HG02798 (cell line): ENCODE measurements at regions not wholly inside any gene's neighbourhood (a gene's known extent, or its start where the extent isn't known, plus 50 kb on each side); places are given as distances from the start of the nearest gene placed in this dataset.

Source experiments
- ATAC-seq: cut with Tn5 transposase; IDR thresholded peaks from one replicate; pipeline ENCODE4 v1.9.1; 2021; ENCODE audit warnings: mild to moderate bottlenecking; ENCODE audit not compliant: unreplicated experiment, poor library complexity

DNA sequence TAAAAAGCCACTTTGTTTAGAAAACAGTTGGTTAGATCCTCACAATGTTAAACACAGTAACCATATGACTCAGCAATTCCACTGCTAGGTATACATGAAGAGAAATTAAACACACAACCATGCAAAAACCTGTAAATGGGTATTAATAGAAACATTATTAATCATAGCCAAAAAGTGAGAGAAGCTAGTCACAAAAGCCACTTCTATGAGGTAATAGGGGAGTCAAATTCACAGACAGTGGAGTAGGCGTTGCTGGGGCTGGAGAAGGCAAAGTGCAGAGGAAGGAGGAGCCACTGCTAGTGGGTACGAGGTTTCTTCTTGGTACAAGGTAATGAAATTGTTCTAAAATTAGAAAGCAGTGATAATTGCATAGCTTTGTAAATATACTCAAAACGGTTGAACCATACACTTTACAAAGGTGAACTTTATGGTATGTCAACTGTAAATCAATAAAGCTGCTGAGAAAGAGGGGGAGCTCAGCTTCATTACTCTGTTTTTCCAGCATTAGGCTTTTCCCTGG is 364.4 kb downstream of the GADD45G start:
- no peak for ATAC-seq

DNA sequence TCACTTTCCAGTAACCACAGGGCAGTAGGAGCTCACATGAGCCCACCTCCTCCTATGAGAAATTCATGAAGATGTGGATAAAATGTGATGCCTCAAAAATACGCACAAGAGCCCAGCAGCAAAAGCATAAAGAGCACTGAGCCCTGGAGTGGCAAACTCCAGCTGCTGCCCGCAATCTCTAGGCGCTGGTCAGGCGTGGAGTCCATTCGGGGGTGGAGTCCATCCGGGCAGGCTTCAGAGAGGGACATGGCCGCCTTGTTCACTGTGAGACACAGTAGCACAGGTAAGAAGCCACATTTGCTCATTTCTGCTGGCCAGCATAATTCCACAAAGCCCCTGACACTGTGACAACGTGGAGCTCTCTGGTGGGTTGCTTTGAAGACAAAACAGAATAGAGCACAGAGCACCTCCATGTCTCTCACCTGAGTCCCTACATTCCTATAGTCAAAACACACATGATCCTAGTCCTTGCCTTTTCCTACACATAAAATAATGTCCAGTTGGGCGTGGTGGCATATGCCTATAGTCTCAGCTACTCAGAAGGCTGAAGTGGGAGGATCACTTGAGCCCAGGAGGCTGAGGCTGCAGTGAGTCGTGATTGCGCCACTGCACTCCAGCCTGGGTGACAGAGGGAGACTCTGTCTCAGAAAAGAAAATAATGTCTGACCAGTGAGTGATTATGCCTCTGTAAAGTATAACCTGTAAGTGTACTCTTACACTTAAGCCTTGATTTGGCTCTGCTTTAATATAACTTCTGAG is 365.2 kb downstream of the GADD45G start:
- no peak for ATAC-seq

DNA sequence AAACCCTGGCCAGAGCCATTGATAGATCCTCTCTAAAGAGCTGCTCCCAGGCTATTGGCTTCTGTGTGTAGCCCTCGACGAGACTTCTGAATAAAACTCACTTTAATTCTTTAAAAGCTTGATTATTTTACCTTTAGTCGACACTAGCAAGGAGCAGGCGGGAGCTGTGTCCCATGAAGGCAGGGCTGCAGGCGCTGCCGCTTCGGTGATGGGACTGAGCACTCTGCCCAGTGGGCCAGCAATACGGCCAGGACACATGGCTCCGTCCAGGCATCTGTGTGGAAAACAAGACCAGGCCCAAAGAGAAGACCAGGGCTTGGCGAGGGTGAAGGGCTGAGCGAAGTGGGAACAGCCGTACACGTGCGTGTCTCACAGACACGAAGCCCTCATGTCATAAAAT is 365.9 kb downstream of the GADD45G start:
- ATAC-seq = no peak

DNA sequence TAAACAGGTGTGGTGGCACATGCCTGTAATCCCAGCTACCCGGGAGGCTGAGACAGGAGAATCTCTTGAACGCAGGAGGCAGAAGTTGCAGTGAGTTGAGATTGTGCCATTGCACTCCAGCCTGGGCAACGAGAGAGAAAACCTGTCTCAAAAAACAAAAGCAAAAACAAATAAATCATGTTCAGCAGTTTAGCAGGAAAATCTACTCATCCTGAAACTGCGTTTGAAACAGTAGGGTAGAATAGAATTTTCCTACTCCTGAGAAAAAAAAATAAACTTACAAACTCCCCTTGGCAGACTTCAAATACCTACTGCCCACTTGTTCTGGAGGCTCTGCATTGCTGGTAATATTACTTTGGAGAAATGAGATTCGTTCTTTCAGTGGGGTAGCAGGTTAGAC is 367.7 kb downstream of the GADD45G start:
- no peak for ATAC-seq

DNA sequence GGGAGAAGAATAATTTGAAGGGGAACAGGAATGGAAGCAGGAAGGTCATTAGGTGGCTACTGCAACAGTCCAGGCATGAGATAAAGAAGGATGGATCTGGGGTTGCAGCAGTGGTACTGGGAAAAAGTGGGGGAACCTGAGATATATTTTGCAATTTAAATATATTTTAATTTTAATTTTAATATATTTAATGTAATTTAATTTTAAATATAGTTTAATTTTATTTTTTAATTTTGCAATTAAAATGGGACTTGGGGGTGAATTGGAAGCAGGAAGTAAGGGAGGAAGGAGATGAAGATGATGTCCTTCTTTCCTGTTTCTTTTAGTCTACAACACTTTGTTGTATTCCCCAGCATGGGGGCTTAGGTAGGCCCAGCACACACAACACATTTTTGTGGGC is 369.8 kb downstream of the GADD45G start:
- ATAC-seq = no peak

DNA sequence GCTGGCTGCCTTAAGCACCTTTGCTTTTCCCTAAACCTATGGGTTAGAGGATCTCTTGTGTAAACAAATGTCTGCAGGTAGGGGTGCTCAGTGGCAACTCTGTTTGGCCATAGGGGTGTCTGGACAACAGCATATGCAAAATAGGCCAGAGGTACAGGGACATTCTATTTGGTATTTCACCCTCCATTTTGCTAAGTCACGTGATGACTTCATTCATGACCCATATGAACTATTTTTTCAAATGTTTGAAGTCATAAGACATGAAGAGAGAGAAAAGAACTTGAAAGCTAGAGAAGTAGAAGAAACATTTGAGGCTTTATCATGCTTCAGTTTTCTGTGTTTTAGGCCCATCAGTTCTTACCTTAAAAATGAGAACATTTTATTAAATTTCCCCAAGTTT is 370.2 kb downstream of the GADD45G start:
- ATAC-seq = no peak

DNA sequence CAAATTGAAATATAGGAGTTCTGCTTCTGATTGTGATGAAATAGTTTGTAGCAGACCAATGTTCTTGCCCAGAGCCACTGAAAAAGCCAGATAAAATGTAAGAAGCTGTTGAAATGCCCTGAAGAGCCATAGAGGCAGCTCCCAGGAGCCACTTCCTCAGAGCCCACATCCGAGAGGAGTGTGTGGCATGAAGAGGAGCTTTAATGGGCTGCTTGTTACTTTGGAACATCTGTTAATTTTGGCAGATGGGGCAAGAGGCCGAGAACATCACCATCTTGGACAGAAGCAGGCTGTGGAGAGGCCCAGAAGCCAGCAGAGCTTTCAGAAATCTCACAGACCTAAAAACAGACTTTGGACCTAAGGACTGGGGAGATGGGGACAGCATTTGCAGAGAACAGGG is 370.8 kb downstream of the GADD45G start:
- ATAC-seq = no peak

DNA sequence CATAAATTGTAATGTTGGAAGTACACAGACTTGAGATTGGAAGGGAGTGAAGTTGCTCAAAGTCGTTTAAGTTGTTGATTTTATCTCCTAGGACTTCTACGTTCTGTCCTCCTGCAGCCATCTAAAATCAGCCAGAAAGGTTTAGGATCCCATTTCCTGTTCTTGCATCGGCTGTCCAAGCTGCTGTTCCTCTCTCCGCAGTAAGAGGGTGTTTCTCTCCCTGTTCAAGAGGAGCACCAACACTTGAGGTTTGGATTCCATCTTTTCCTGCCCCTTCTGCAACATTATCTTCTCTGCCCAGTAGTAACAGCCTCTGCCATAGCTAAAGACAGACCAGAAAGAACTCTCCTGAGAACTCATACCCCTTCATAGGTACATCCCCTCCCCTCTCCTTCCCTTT is 373.4 kb downstream of the GADD45G start:
- no peak for ATAC-seq

DNA sequence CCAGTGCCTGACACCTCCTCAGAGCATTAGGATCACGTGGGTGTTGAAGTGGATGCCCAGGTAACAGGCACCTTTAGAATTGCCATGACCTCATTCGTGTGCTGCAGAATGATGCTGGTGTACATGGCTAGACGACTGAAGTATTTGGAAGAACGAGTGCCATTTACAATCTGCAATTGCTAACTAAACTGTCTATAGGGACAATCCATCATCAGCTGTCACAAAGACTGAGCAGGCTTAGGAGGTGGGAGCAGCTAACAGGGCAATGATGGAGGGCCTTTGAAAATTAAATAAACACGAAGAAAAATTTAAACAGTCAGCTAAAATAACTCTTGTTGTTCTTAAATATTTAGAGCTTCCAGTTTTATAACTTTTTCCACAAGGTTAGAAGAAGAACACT is 375.8 kb downstream of the GADD45G start:
- ATAC-seq = no peak

DNA sequence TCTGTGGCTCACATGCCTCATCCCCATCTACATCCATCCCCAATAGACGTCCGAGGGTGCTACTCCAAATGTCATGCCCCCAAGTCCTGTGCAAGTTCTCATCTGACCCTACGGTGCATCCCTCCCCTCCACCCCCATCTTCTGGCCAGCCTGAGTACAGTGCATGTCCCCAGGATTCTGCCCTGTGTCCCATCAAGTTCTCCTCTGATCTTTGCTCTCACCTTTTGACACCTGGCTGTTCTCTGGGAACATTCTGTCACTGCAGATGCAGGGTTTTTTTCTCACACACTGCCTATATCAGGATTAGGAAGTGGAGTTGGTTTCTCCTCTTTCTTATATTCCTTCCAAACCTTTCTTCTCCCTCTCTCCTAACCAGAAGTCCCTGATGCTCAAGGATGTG is 377.2 kb downstream of the GADD45G start:
- no peak for ATAC-seq

DNA sequence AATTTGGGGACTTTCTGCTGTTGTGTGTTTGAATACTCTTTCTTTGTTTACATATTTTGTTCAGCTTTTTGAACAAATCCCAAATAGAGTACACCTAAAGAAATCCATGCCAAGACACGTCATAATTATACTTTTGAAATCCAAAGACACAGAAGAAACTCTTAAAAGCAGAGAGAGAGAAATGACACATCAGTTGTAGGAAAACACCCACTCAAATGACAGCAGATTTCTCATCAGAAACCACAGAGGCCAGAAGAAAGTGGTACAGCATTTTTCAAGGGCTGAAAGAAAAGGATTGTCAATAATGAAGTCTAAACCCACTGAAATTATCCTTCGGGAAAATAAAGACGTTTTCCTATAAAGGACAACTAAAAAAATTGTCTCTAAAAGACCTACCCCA is 378.6 kb downstream of the GADD45G start:
- no peak for ATAC-seq

DNA sequence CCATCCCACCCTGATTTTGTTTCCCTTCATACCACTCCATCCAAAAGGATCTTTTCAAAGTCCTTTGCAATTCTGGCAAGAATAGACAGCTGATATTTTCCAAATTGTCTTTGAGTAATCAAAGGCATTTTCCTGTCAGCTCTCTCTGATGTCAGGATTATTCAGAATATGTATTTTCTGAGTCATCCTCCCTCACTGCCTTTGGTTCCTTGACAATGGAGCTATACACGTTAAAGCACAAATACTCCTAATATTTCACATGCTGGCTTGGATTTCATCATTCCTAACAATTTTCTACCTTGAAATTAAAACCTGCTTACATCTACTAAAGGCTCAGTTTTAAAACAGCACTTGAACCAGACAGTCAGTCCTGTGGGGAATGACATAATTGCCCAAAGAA is 379.4 kb downstream of the GADD45G start:
- no peak for ATAC-seq

DNA sequence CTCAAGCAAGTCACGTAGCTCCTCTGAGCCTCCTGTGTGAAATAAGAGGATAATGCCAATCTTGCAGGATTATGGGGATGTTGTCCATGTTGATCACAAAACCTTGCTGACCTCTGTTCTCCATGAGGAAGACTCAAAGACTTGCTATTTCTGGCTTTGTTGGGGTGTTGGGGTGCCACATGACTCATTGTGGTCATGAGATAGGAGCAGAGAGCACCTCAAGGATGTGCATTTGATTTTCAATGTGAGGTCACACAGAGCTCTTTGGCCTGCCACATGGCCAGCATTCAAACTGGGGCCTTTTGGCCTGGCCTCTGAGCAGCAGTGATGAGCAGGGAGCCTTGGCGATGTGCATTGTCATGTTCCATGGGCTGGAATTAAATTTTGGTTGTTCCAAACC is 380.3 kb downstream of the GADD45G start:
- no peak for ATAC-seq

DNA sequence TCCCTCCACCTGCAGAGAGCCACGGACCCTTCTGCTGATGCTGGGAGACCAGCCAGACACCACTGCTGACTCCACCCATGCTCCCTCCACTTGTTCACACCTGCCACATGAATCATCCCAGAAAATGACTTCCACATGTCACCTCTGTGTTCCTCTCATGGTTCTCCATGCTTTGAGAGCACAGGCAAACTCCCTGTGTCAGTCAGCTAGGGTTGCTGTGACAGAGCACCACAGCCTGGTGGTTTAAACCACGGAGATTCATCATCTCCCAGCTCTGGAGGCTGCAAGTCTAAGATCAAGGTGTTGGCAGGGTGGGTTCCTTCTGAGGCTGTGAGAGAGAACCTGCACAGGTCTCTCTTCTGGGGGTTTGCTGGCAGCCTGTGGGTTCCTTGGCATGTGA is 381.4 kb downstream of the GADD45G start:
- no peak for ATAC-seq

DNA sequence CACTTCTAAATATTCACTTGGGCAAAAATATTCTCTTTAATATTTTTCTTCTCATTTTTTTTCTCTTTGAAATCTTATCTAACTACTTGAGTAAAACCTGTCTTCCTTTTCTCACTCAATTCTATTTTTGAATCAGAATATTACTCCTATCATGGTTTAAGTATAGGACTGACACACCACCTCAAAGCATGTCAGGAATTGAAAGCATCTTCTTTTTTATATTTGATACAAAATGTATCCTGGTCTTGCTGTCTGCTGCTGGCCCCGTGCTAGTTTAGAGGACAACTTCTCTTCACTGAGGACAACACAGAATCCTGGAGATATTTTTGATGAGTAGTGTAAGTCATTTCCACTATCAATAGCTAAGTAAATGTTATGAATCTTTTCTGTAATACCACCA is 383.6 kb downstream of the GADD45G start:
- no peak for ATAC-seq

DNA sequence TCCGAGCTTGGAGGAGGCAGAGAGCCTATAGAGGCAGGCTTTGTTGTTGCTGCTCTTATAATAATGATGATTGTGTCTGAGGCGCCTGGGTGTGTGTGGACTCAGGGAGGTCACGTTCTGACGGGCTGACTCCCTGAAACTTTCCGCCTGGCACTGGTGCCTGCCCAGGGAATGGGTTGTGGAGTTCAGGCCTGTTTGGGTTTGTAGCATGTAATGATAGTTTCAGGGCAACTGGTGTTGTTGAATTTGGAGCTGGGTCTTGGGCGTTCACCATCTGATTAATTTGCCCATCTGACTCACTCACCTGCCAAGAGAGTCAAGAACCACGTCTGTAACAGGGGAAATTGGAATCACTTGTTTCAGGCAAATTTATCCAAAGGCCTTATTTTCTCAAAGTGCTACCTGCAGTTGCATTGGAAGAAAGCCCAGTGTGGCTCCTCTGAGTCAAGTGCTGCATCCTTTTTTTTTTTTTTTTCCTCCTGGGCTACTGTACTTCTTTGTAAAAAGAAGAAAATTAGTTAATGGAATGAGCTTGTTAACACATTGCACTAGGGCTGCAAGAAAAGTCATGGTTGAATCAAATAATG is 386.5 kb downstream of the GADD45G start:
- no peak for ATAC-seq

DNA sequence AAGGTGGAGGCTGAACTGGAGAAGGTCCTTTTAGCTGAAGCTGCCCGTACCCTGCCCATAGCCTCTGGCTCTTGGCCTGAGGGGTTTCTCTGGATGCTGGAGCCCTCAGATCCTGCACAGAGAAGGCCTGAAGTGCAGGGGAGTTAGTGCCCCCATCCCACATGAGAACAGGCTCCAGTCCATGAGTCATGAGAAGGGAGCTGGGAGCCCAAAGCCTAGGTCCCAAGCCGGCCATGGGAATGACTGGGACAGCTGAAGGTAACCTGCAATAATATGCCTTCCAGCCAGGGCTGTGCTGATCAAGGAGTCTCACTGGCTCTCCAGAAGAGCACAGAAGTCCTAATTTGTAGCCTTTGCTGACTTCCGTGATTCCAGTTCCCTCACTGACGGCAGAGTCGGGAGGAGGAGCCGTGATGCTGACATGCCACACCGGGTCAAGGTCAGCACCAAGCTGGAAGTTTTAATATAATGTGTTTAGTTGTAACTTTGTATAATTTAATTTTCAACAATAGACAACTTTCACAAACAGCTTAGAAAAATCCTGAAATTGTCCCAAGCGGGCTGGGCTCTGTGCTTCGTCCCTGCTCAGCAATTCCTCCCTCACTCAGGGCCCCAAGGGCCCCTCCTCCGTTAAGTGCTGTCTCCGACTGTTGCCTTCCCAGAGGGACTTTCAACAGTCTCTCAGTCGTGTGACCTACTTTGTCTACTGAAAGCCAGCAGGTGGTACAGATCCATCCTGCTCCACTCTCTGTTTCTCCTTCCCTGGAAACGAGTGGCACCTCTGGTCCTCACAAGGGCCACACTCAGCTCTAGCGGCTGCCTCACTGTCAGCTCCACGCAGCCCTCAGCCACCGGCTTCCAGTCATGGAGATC is 387.8 kb downstream of the GADD45G start:
- no peak for ATAC-seq

DNA sequence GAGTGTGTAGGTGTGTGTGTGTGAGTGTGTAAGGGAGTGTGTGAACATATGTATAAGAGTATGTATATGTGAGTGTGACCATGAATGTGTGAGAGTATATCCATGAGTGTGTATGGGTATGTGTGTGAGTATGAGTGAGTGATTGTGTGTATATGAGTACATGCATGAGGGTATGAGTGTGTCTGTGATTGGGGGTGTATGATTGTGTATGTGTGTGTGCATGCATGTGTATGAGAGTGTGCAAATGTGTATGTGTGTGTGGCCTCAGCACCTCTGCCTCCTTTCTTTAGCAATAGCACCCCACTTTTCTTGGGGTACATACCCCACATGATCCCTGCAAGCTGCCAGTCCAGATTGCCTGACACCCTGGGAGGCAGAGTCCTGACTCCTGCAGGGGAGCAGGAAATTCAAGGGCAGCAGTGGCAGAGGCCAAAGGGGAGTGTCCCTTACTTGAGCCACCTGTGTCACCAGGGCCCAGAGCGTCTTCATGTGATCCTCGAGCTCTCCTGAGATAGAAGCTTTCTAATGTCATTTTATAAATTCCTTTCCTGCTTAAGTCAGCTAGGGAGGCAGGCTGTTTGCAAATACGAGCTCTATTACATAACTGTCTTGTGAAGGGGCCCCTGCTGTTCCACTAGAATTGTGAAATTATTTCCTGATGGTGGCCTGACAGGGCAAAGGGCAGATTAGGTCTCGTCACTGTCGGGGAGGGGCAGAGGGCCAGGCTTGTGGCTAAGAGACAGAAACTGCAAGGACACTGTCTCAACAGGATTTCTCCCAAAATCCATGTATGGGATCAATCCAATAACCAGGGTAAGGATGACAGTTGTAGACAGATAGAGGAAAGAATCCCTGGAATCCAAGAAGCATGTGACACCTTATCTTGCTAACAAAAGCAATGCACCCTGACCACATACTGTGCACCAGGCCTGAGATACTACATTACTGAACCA is 389.1 kb downstream of the GADD45G start:
- no peak for ATAC-seq

DNA sequence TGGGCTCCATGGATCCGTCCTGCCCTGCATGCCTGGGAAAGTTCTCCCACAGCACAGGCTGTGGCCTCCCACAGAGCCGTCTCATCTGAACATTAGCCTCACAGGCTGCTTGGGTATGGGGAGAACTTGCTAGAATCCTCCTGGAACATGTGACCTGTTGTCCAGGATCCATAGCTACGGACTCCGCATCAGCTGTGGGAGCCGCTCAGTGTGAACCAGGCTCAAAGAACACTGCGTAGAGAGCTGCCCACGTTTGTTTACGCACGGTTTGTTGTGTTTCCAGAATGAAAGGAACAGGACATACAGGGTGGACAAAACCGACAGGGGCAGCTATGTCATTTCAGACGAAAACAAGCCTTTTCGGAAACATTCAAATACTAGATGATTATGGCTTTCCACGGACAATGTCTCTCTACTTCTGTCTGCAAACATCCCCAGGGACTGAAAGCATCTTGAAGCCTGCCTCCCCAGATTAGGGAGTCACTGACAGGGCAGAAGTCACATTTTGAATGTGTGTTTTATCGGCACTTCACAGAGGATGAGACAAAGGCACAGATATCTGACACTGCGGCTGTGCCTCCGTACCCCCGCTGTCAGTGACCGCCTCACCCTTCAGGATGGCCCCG is 390.3 kb downstream of the GADD45G start:
- ATAC-seq = no peak

DNA sequence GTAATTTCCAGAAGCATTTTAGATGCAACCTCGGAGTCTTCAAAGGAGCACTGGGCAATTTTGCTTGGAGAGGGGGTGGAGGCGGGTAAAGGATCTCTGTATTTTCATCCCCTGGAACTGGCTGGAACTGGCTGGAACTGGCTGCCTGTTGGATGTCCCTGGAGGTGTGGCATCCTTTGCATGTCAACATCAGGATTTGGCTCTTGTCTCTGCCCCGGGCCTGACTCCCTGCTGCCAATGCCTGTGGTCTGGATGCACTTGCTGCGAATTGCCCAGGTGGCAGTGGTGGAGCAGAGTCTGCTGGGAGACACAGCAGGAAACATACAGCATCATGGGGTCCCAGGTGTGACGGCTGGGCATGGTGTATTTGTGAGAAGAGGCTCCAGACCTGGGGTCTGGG is 391.3 kb downstream of the GADD45G start:
- ATAC-seq = no peak
